ENCODE measurements at regions not wholly inside any gene's neighbourhood (a gene's known extent, or its start where the extent isn't known, plus 50 kb on each side); places are given as distances from the start of the nearest gene placed in this dataset.
A peak's percentile ranks its signal among the peaks of the same experiment; 100 is the strongest.

GRCh38 chr14:43005807-43006206 lies 1399.1 kb downstream of the LRFN5 start:
- POLR2A ChIA-PET (ENCODE audit: unreplicated experiment), result no interaction called here
- no peaks in the 10 kb centered on the region for H3K27me3 ChIP-seq (ENCODE audit: control insufficient read depth, insufficient read depth, low read length)
- no peak overlapping the region for H3K4ac ChIP-seq (ENCODE audit: low read depth, low read length)
- no peak for ATAC-seq (ENCODE audit: low read depth)
- H4K91ac ChIP-seq (ENCODE audit: insufficient read depth, low read depth, low read length), result no peak overlapping the region
- H2BK5ac ChIP-seq (ENCODE audit: low read depth, low read length, poor library complexity, severe bottlenecking), result no peak overlapping the region
- H4K20me1 ChIP-seq (ENCODE audit: insufficient read depth, low read length), result no peaks in the 10 kb centered on the region
- H3K18ac ChIP-seq (ENCODE audit: low read depth, low read length), result no peak overlapping the region
- H2BK15ac ChIP-seq (ENCODE audit: low read depth, low read length), result no peak overlapping the region
- no peak overlapping the region for H3K4me3 ChIP-seq (ENCODE audit: insufficient read depth, low read depth, low read length)
- no peak overlapping the region for H2AK5ac ChIP-seq (ENCODE audit: low read depth, low read length)
- WGBS, 2 experiments (ENCODE audit: extremely low coverage in 2 of 2, insufficient read length in 1 of 2), result no CpG with 5 or more reads among the region's 1 CpG
- H3K9me1 ChIP-seq (ENCODE audit: insufficient read depth, low read length), result no peaks in the 10 kb centered on the region
- no peak overlapping the region for H3K27ac ChIP-seq (ENCODE audit: insufficient read depth, low read length)
- H3K4me2 ChIP-seq (ENCODE audit: low read depth, low read length), result no peak overlapping the region
- H3K4me1 ChIP-seq (ENCODE audit: control insufficient read depth, insufficient read depth, low read length), result no peaks in the 10 kb centered on the region
- BruUV-seq (replicated peaks), result no TSS peak
- no peak overlapping the region for H3K9ac ChIP-seq (ENCODE audit: low read depth, low read length)
- H2BK20ac ChIP-seq (ENCODE audit: low read depth, low read length), result no peak overlapping the region
- no peak overlapping the region for H4K8ac ChIP-seq (ENCODE audit: low read depth in 2 of 2, low read length in 2 of 2)
- no peaks in the 10 kb centered on the region for H3K36me3 ChIP-seq (ENCODE audit: control insufficient read depth, insufficient read depth, low read length)
- no peak overlapping the region for H2AFZ ChIP-seq (replicated peaks; ENCODE audit: low read length, poor library complexity)
- no peak overlapping the region for H4K5ac ChIP-seq (ENCODE audit: low read depth, low read length)
- intact Hi-C loops (cut with micrococcal nuclease), result loop anchor here (5.0 kb wide), 2 partner anchors 784 to 894 kb away; no protein-coding TSS in a partner anchor
- H3K56ac ChIP-seq (ENCODE audit: extremely low read depth, insufficient read depth, low read length), result no peak overlapping the region
- H3K23ac ChIP-seq (ENCODE audit: low read depth, low read length), result no peak overlapping the region
- TF ChIP-seq NFE2L2 (IDR thresholded peaks at IDR 0.05; ENCODE audit: low read depth, low read length), result no peak
- peak; percentile 42 for TF ChIP-seq CTCF (conservative IDR thresholded peaks at IDR 0.05; ENCODE audit: low read depth, low read length)
- no peak for TF ChIP-seq CEBPB (IDR thresholded peaks at IDR 0.05; ENCODE audit: low read depth, low read length)
- no peak for TF ChIP-seq ELK1 (IDR thresholded peaks at IDR 0.05; ENCODE audit: borderline replicate concordance, low read depth, low read length)
- peak; percentile 36 for TF ChIP-seq SMC3 (IDR thresholded peaks at IDR 0.05; ENCODE audit: low read depth, low read length)
- TF ChIP-seq RAD21 (IDR thresholded peaks at IDR 0.05; ENCODE audit: low read length), result peak; percentile 57
- TF ChIP-seq RCOR1 (IDR thresholded peaks at IDR 0.05; ENCODE audit: insufficient replicate concordance, low read length), result no peak
- H3K14ac ChIP-seq (replicated peaks; ENCODE audit: low read depth, low read length), result no peak overlapping the region
- H2BK120ac ChIP-seq (ENCODE audit: low read depth, low read length), result no peak overlapping the region
- DNase-seq, result peak; percentile 23
- CTCF ChIA-PET, result interaction anchor here (0.6 kb wide), 1 partner anchor 1837 kb away, joined by 4 read pairs; no protein-coding TSS in a partner anchor
- H3K79me1 ChIP-seq (ENCODE audit: low read depth in 1 of 2, low read length in 2 of 2), result no peaks in the 10 kb centered on the region
- peaks cover 19% of the 10 kb centered on the region for H3K9me3 ChIP-seq (ENCODE audit: control insufficient read depth, insufficient read depth, low read length)
- in situ Hi-C loops (cut with MboI; ENCODE audit: low sequenced_read_pairs), result loop anchor here (10.0 to 25.0 kb wide), 2 partner anchors 781 to 894 kb away; no protein-coding TSS in a partner anchor
- H2AK9ac ChIP-seq (replicated peaks; ENCODE audit: low read depth, low read length, poor library complexity), result no peak overlapping the region
- dilution Hi-C loops (cut with HindIII; ENCODE audit: low sequenced_read_pairs, unreplicated experiment), result no loop called here
